Hematopoietic multipotent progenitor cell (in vitro differentiated cells): ENCODE measurements at regions not wholly inside any gene's neighbourhood (a gene's known extent, or its start where the extent isn't known, plus 50 kb on each side); places are given as distances from the start of the nearest gene placed in this dataset.

Source experiments
- DNase-seq, 3 donors: peaks; one replicate each; pipeline ENCODE4 v3.0.0-alpha.2; 2011 to 2015; ENCODE audit warnings: low read depth in 2 of 3, low spot score in 2 of 3

- DNase-seq: no peak
Measured at GRCh38 chr2:217691920-217692666, 310.7 kb downstream of the TNS1 start.

GRCh38 chr2:217691516-217691915 lies 311.3 kb downstream of the TNS1 start:
- DNase-seq: no peak

GRCh38 chr2:217689053-217689452 lies 313.7 kb downstream of the TNS1 start:
- DNase-seq: no peak

- DNase-seq: no peak
Measured at GRCh38 chr2:217688494-217688893, 314.3 kb downstream of the TNS1 start.

GRCh38 chr2:217687771-217688170 lies 315.0 kb downstream of the TNS1 start:
- no peak for DNase-seq

- no peak for DNase-seq
Measured at GRCh38 chr2:217685255-217685605, 317.6 kb downstream of the TNS1 start.

GRCh38 chr2:217684431-217685254 lies 318.2 kb downstream of the TNS1 start:
- no peak for DNase-seq

- no peak for DNase-seq
Measured at GRCh38 chr2:217683106-217683870, 319.5 kb downstream of the TNS1 start.

- DNase-seq: no peak
Measured at GRCh38 chr2:217681791-217682190, 321.0 kb downstream of the TNS1 start.

- no peak for DNase-seq
Measured at GRCh38 chr2:217680381-217680780, 322.4 kb downstream of the TNS1 start.

- no peak for DNase-seq
Measured at GRCh38 chr2:217673627-217674026, 329.2 kb downstream of the TNS1 start.

- no peak for DNase-seq
Measured at GRCh38 chr2:217672472-217672871, 330.3 kb downstream of the TNS1 start.

- no peak for DNase-seq
Measured at GRCh38 chr2:217671871-217672270, 330.9 kb downstream of the TNS1 start.

- no peak for DNase-seq
Measured at GRCh38 chr2:217671075-217671474, 331.7 kb downstream of the TNS1 start.

GRCh38 chr2:217669831-217670230 lies 333.0 kb downstream of the TNS1 start:
- no peak for DNase-seq

- DNase-seq: no peak
Measured at GRCh38 chr2:217667512-217667911, 335.3 kb downstream of the TNS1 start.

- no peak for DNase-seq
Measured at GRCh38 chr2:217667035-217667434, 335.8 kb downstream of the TNS1 start.

- no peak for DNase-seq
Measured at GRCh38 chr2:217666338-217666737, 336.5 kb downstream of the TNS1 start.

GRCh38 chr2:217664761-217665160 lies 338.0 kb downstream of the TNS1 start:
- DNase-seq: no peak

- no peak for DNase-seq
Measured at GRCh38 chr2:217662984-217663602, 339.7 kb downstream of the TNS1 start.

- DNase-seq: no peak
Measured at GRCh38 chr2:217661378-217661777, 341.4 kb downstream of the TNS1 start.
